ENCODE measurements at regions not wholly inside any gene's neighbourhood (a gene's known extent, or its start where the extent isn't known, plus 50 kb on each side); places are given as distances from the start of the nearest gene placed in this dataset.

DNA sequence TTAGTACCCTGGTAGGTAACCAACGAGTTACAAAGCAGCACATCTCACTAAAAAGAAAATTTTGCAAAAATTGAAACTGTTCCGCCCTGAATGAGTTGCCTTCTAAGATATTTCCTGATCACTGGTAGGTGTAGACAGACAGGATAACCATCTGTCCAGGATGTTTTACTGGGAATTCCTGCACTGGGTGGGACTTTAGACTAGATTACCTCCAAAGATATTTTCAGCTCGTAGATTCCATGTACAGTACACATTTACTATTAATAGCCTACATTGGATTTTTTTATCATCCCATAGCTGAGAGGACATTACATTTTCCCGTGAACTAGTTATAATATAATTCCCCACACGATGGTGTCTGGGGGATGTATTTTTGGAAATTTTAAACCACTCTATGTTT, 139.6 kb downstream of the DYRK2 start:
- CTCF ChIA-PET: no interaction called here
- H3K79me2 ChIP-seq (ENCODE audit: insufficient read depth): no peaks in the 10 kb centered on the region
- no peaks in the 10 kb centered on the region for H3K9me2 ChIP-seq
- WGBS (ENCODE audit: low lambda C conversion rate): 69% methylated on average over 5 of the region's 5 CpGs
- DNase-seq: no peak
- no peak overlapping the region for H3K9ac ChIP-seq
- TF ChIP-seq MEF2A (IDR thresholded peaks at IDR 0.05; ENCODE audit: borderline replicate concordance, low read depth): no peak
- TF ChIP-seq USF1 (IDR thresholded peaks at IDR 0.05; ENCODE audit: borderline replicate concordance, low read depth): no peak
- no peak for TF ChIP-seq TAF1 (IDR thresholded peaks at IDR 0.05; ENCODE audit: borderline replicate concordance, low read depth, low read length)
- TF ChIP-seq, protein P1, sequence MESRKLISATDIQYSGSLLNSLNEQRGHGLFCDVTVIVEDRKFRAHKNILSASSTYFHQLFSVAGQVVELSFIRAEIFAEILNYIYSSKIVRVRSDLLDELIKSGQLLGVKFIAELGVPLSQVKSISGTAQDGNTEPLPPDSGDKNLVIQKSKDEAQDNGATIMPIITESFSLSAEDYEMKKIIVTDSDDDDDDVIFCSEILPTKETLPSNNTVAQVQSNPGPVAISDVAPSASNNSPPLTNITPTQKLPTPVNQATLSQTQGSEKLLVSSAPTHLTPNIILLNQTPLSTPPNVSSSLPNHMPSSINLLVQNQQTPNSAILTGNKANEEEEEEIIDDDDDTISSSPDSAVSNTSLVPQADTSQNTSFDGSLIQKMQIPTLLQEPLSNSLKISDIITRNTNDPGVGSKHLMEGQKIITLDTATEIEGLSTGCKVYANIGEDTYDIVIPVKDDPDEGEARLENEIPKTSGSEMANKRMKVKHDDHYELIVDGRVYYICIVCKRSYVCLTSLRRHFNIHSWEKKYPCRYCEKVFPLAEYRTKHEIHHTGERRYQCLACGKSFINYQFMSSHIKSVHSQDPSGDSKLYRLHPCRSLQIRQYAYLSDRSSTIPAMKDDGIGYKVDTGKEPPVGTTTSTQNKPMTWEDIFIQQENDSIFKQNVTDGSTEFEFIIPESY (IDR thresholded peaks at IDR 0.05; ENCODE audit: borderline replicate concordance, low read depth): no peak
- no peak for TF ChIP-seq FOXM1 (IDR thresholded peaks at IDR 0.05; ENCODE audit: low read depth)
- TF ChIP-seq, protein P2, sequence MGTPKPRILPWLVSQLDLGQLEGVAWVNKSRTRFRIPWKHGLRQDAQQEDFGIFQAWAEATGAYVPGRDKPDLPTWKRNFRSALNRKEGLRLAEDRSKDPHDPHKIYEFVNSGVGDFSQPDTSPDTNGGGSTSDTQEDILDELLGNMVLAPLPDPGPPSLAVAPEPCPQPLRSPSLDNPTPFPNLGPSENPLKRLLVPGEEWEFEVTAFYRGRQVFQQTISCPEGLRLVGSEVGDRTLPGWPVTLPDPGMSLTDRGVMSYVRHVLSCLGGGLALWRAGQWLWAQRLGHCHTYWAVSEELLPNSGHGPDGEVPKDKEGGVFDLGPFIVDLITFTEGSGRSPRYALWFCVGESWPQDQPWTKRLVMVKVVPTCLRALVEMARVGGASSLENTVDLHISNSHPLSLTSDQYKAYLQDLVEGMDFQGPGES (IDR thresholded peaks at IDR 0.05; ENCODE audit: low read depth, low read length): no peak
- TF ChIP-seq NRF1 (IDR thresholded peaks at IDR 0.05; ENCODE audit: low read depth, low read length): no peak
- no peak for TF ChIP-seq YY1 (IDR thresholded peaks at IDR 0.05; ENCODE audit: low read depth)
- TF ChIP-seq, protein P3, sequence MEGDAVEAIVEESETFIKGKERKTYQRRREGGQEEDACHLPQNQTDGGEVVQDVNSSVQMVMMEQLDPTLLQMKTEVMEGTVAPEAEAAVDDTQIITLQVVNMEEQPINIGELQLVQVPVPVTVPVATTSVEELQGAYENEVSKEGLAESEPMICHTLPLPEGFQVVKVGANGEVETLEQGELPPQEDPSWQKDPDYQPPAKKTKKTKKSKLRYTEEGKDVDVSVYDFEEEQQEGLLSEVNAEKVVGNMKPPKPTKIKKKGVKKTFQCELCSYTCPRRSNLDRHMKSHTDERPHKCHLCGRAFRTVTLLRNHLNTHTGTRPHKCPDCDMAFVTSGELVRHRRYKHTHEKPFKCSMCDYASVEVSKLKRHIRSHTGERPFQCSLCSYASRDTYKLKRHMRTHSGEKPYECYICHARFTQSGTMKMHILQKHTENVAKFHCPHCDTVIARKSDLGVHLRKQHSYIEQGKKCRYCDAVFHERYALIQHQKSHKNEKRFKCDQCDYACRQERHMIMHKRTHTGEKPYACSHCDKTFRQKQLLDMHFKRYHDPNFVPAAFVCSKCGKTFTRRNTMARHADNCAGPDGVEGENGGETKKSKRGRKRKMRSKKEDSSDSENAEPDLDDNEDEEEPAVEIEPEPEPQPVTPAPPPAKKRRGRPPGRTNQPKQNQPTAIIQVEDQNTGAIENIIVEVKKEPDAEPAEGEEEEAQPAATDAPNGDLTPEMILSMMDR (IDR thresholded peaks at IDR 0.05): no peak
- TF ChIP-seq GABPA (IDR thresholded peaks at IDR 0.05; ENCODE audit: low read depth): no peak
- TF ChIP-seq TCF12 (IDR thresholded peaks at IDR 0.05): no peak
- no peak for TF ChIP-seq REST (IDR thresholded peaks at IDR 0.05; ENCODE audit: low read depth, low read length)
- no peak for TF ChIP-seq EP300 (IDR thresholded peaks at IDR 0.05; ENCODE audit: borderline replicate concordance in 1 of 2, low read depth in 1 of 2, low read length in 1 of 2)
- TF ChIP-seq TEAD4 (IDR thresholded peaks at IDR 0.05; ENCODE audit: borderline replicate concordance, insufficient read depth): no peak
- no peak for TF ChIP-seq NFIC (IDR thresholded peaks at IDR 0.05; ENCODE audit: borderline replicate concordance)
- H3K4me3 ChIP-seq (ENCODE audit: low read depth in 2 of 2, low read length in 1 of 2): no peak overlapping the region
- no peak overlapping the region for H2AFZ ChIP-seq (ENCODE audit: low read depth)
- no peaks in the 10 kb centered on the region for H3K36me3 ChIP-seq (replicated peaks in 1 of 2; ENCODE audit: control insufficient read depth in 1 of 2, insufficient read depth in 2 of 2, low read length in 1 of 2)
- peaks cover 7% of the 10 kb centered on the region; the same call in 1 of the 2 replicates for H3K9me3 ChIP-seq
- peaks cover 4% of the 10 kb centered on the region for H3F3A ChIP-seq (replicated peaks; ENCODE audit: insufficient read depth)
- no peaks in the 10 kb centered on the region for H3K27me3 ChIP-seq (ENCODE audit: insufficient read depth)
- H3K4me2 ChIP-seq: no peak overlapping the region
- no peaks in the 10 kb centered on the region for H3K4me1 ChIP-seq (ENCODE audit: control insufficient read depth in 1 of 2, insufficient read depth in 2 of 2, low read depth in 1 of 2, low read length in 1 of 2)
- no peak overlapping the region for H3K27ac ChIP-seq (ENCODE audit: low read depth in 2 of 2, low read length in 1 of 2)
- POLR2A ChIA-PET: interaction anchor here (0.6 kb wide), 1 partner anchor 15 kb away, joined by 3 read pairs; no protein-coding TSS in a partner anchor
- H4K20me1 ChIP-seq (ENCODE audit: insufficient read depth): no peaks in the 10 kb centered on the region

All from SK-N-SH (cell line).